HCT116 (cell line): ENCODE measurements at regions not wholly inside any gene's neighbourhood (a gene's known extent, or its start where the extent isn't known, plus 50 kb on each side); places are given as distances from the start of the nearest gene placed in this dataset.

Source experiments
- ATAC-seq: fragments of 200-7000 bp; cut with Tn5 transposase; 2 replicates; pipeline ENCODE4 v1.9.1; 2020; ENCODE audit warnings: mild to moderate bottlenecking, moderate library complexity
- BruUV-seq: library from RNA; stranded (reverse); fragments of 400-500 nt; replicated peaks from 2 replicates; lab custom pipeline; 2021; lab: Mats Ljungman, UMichigan
- CTCF ChIA-PET: fragments of 300-600 bp; sonication (Branson Sonifier 250); formaldehyde crosslinking; loops from one replicate; lab custom pipeline; 2021; ENCODE audit warnings: antibody characterized with exemption; lab: Charles Lee
- POLR2A ChIA-PET: fragments of 300-600, 350-600 bp; sonication (Branson Sonifier 250); formaldehyde crosslinking; loops from one replicate; lab custom pipeline; 2021; ENCODE audit warnings: antibody characterized with exemption; lab: Charles Lee
- RAD21 ChIA-PET, 2 experiments: fragments of 300-600 bp; sonication (Branson Sonifier 250); formaldehyde crosslinking; loops; one replicate each; lab custom pipeline; 2023; ENCODE audit warnings: low total read pairs in 2 of 2; ENCODE audit not compliant: uncharacterized antibody in 2 of 2, unreplicated experiment in 2 of 2, low non-redundant PET in 1 of 2; lab: Charles Lee
- DNase-seq: peaks from one replicate; pipeline ENCODE4 v3.0.0-alpha.2; 2010; ENCODE audit warnings: low read depth, low spot score
- H2AFZ ChIP-seq: fragments of 200-600 bp; shearing (Covaris generic), sonication (generic); 2 replicates; pipeline ENCODE4 v1.6.1; 2017; ENCODE audit warnings: low read depth, mixed run types, mixed read lengths, antibody characterized with exemption, low read length; ENCODE audit not compliant: poor library complexity, severe bottlenecking
- H3K27ac ChIP-seq: 2 replicates; pipeline ENCODE4 v1.5.1; 2012; ENCODE audit warnings: low read depth, low read length
- H3K27me3 ChIP-seq: fragments of 200-600 bp; sonication (generic); 2 replicates; pipeline ENCODE4 v1.6.1; 2016; ENCODE audit warnings: mixed run types, low read length, mixed read lengths; ENCODE audit not compliant: insufficient read depth
- H3K36me3 ChIP-seq, 2 experiments: fragments of 200-500 bp in 1 of 2; fragments of 200-600 bp in 1 of 2; sonication (Bioruptor generic) in 1 of 2; sonication (generic) in 1 of 2; 2 replicates each; pipeline versions ENCODE4 v1.5.1 to v1.6.1; 2014 to 2016; ENCODE audit warnings: low read length in 2 of 2, inconsistent platforms in 1 of 2, mixed read lengths in 1 of 2, mixed run types in 1 of 2; ENCODE audit not compliant: insufficient read depth in 2 of 2, control insufficient read depth in 1 of 2
- H3K4me1 ChIP-seq, 2 experiments: fragments of 200-600 bp in 1 of 2; sonication (generic) in 1 of 2; 2 replicates each; pipeline versions ENCODE4 v1.5.1 to v1.6.1; 2012 to 2017; ENCODE audit warnings: low read length in 2 of 2, inconsistent platforms in 1 of 2, mild to moderate bottlenecking in 1 of 2, mixed read lengths in 1 of 2, mixed run types in 1 of 2, moderate library complexity in 1 of 2; ENCODE audit not compliant: insufficient read depth in 2 of 2, control insufficient read depth in 1 of 2
- H3K4me2 ChIP-seq: fragments of 200-600 bp; sonication (generic); 2 replicates; pipeline ENCODE4 v1.6.1; 2017; ENCODE audit warnings: mixed run types, low read length, mixed read lengths
- H3K4me3 ChIP-seq, 2 experiments: fragments of 200-600 bp in 1 of 2; sonication (generic) in 1 of 2; replicated peaks in 1 of 2; 2 replicates each; pipeline ENCODE4 v1.5.1; 2011 to 2016; ENCODE audit warnings: low read length in 2 of 2, control low read depth in 1 of 2, low read depth in 1 of 2, mild to moderate bottlenecking in 1 of 2, mixed read lengths in 1 of 2, mixed run types in 1 of 2
- H3K79me2 ChIP-seq: fragments of 200-600 bp; sonication (generic); 2 replicates; pipeline ENCODE4 v1.6.1; 2017; ENCODE audit warnings: mild to moderate bottlenecking, mixed run types, low read length, moderate library complexity, mixed read lengths; ENCODE audit not compliant: insufficient read depth
- H3K9ac ChIP-seq: fragments of 200-600 bp; sonication (generic); 2 replicates; pipeline ENCODE4 v1.6.1; 2016; ENCODE audit warnings: low read length, mixed read lengths
- H3K9me2 ChIP-seq: fragments of 200-600 bp; sonication (generic), shearing (Covaris generic); 2 replicates; pipeline ENCODE4 v1.6.1; 2017; ENCODE audit warnings: mixed run types, mild to moderate bottlenecking, moderate library complexity; ENCODE audit not compliant: insufficient read depth
- H3K9me3 ChIP-seq, 2 experiments: fragments of 200-500 bp in 1 of 2; fragments of 200-600 bp in 1 of 2; sonication (Bioruptor generic) in 1 of 2; sonication (generic) in 1 of 2; 2 replicates each; pipeline ENCODE4 v1.6.1; 2014 to 2017; ENCODE audit warnings: low read length in 2 of 2, mixed read lengths in 2 of 2, inconsistent platforms in 1 of 2, low read depth in 1 of 2, mild to moderate bottlenecking in 1 of 2, mixed run types in 1 of 2, moderate library complexity in 1 of 2; ENCODE audit not compliant: control insufficient read depth in 1 of 2, insufficient read depth in 1 of 2
- H4K20me1 ChIP-seq: fragments of 200-600 bp; sonication (generic), shearing (Covaris generic); 2 replicates; pipeline ENCODE4 v1.6.1; 2017; ENCODE audit warnings: mixed run types, mild to moderate bottlenecking, moderate library complexity; ENCODE audit not compliant: insufficient read depth
- EZH2 ChIP-seq: fragments of 200-600 bp; sonication (generic); IDR thresholded peaks from 2 replicates; pipeline ENCODE4 v1.6.1; 2017; ENCODE audit warnings: antibody characterized with exemption, mixed run types
- FOSL1 ChIP-seq: IDR thresholded peaks from 2 replicates; pipeline ENCODE4 v1.6.1; 2012; ENCODE audit warnings: low read depth
- POLR2A ChIP-seq: IDR thresholded peaks from 2 replicates; pipeline ENCODE4 v1.7.0; 2011; ENCODE audit warnings: borderline replicate concordance; ENCODE audit not compliant: insufficient read depth, insufficient read length; ENCODE audit errors: extremely low read depth
- SRF ChIP-seq: IDR thresholded peaks from 2 replicates; pipeline ENCODE4 v1.6.1; 2012; ENCODE audit warnings: low read depth
- TCF7L2 ChIP-seq: IDR thresholded peaks from 2 replicates; pipeline ENCODE4 v1.7.0; 2011; ENCODE audit warnings: borderline replicate concordance, inconsistent platforms; ENCODE audit not compliant: insufficient read depth, insufficient read length; ENCODE audit errors: extremely low read depth
- intact Hi-C: fragments of 100-400 bp; cut with micrococcal nuclease; formaldehyde crosslinking; loops from 2 replicates; pipeline ENCODE4 v1.10.0; 2022
- TF ChIP-seq, protein P1 (sequence below): IDR thresholded peaks from 2 replicates; pipeline ENCODE4 v1.6.1; 2011; ENCODE audit warnings: mild to moderate bottlenecking, low read length, moderate library complexity; ENCODE audit not compliant: insufficient replicate concordance; ENCODE audit errors: extremely low read depth
- TF ChIP-seq, protein P2 (sequence below): IDR thresholded peaks from 2 replicates; pipeline ENCODE4 v1.6.1; 2012
- TF ChIP-seq, protein P3 (sequence below), 3 experiments: fragments of 200-600 bp in 1 of 3; sonication (generic) in 1 of 3; IDR thresholded peaks in 2 of 3; conservative IDR thresholded peaks in 1 of 3; 2 replicates each; pipeline ENCODE4 v1.5.1; 2012 to 2017; ENCODE audit warnings: low read depth in 2 of 3, low read length in 2 of 3, antibody characterized with exemption in 1 of 3, borderline replicate concordance in 1 of 3, control low read depth in 1 of 3, mild to moderate bottlenecking in 1 of 3, mixed read lengths in 1 of 3, mixed run types in 1 of 3, moderate library complexity in 1 of 3; ENCODE audit not compliant: insufficient read depth in 1 of 3

DNA sequence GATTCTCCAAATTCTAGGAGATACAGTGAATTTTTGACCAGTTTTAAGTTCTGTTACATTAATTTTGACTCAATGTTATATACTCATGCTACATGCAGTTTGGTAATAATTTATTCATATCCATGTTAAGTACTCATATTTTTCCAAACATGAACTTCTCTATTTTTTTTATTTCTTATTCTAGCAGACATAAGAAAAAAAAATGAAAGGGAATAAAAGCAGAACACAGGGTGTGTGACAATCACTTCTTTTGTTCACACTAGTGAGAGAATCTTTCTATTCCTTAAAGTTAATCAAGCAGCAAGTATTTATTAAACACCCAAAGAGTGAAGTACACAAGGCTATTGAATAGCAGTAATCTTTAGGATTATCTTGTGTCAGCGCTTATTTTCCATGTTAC lies 171.1 kb upstream of the ATP2B1 start:
- ChIA-PET RAD21 (no interaction called here), POLR2A (no interaction called here), CTCF (no interaction called here)
- H3K27ac ChIP-seq: no peak overlapping the region
- ATAC-seq (no peak), DNase-seq (no peak)
- no peaks in the 10 kb centered on the region for H3K4me1 ChIP-seq
- H2AFZ ChIP-seq: no peak overlapping the region
- no peaks in the 10 kb centered on the region for H3K27me3 ChIP-seq
- H3K4me2 ChIP-seq: no peak overlapping the region
- no peak overlapping the region for H3K9ac ChIP-seq
- no peak for TF ChIP-seq SRF
- TF ChIP-seq, protein P1, sequence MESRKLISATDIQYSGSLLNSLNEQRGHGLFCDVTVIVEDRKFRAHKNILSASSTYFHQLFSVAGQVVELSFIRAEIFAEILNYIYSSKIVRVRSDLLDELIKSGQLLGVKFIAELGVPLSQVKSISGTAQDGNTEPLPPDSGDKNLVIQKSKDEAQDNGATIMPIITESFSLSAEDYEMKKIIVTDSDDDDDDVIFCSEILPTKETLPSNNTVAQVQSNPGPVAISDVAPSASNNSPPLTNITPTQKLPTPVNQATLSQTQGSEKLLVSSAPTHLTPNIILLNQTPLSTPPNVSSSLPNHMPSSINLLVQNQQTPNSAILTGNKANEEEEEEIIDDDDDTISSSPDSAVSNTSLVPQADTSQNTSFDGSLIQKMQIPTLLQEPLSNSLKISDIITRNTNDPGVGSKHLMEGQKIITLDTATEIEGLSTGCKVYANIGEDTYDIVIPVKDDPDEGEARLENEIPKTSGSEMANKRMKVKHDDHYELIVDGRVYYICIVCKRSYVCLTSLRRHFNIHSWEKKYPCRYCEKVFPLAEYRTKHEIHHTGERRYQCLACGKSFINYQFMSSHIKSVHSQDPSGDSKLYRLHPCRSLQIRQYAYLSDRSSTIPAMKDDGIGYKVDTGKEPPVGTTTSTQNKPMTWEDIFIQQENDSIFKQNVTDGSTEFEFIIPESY: no peak
- TF ChIP-seq, protein P2, sequence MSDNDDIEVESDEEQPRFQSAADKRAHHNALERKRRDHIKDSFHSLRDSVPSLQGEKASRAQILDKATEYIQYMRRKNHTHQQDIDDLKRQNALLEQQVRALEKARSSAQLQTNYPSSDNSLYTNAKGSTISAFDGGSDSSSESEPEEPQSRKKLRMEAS: no peak
- TF ChIP-seq, protein P3, sequence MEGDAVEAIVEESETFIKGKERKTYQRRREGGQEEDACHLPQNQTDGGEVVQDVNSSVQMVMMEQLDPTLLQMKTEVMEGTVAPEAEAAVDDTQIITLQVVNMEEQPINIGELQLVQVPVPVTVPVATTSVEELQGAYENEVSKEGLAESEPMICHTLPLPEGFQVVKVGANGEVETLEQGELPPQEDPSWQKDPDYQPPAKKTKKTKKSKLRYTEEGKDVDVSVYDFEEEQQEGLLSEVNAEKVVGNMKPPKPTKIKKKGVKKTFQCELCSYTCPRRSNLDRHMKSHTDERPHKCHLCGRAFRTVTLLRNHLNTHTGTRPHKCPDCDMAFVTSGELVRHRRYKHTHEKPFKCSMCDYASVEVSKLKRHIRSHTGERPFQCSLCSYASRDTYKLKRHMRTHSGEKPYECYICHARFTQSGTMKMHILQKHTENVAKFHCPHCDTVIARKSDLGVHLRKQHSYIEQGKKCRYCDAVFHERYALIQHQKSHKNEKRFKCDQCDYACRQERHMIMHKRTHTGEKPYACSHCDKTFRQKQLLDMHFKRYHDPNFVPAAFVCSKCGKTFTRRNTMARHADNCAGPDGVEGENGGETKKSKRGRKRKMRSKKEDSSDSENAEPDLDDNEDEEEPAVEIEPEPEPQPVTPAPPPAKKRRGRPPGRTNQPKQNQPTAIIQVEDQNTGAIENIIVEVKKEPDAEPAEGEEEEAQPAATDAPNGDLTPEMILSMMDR (IDR thresholded peaks at IDR 0.05 in 2 of 3, conservative IDR thresholded peaks at IDR 0.05 in 1 of 3; ENCODE audit: borderline replicate concordance in 1 of 3, insufficient read depth in 1 of 3, low read depth in 2 of 3, low read length in 2 of 3): no peak
- no peak for TF ChIP-seq EZH2
- no peak for TF ChIP-seq TCF7L2
- TF ChIP-seq POLR2A: no peak
- no peak for TF ChIP-seq FOSL1
- no TSS peak for BruUV-seq
- H3K4me3 ChIP-seq: no peak overlapping the region
- H3K79me2 ChIP-seq: no peaks in the 10 kb centered on the region
- intact Hi-C loops: no loop called here
- peaks cover 3% of the 10 kb centered on the region; the same call in 1 of the 2 replicates for H3K9me2 ChIP-seq
- H4K20me1 ChIP-seq: no peaks in the 10 kb centered on the region
- no peaks in the 10 kb centered on the region for H3K9me3 ChIP-seq
- no peaks in the 10 kb centered on the region for H3K36me3 ChIP-seq
